ENCODE measurements at regions not wholly inside any gene's neighbourhood (a gene's known extent, or its start where the extent isn't known, plus 50 kb on each side); places are given as distances from the start of the nearest gene placed in this dataset.
A peak's percentile ranks its signal among the peaks of the same experiment; 100 is the strongest.
"Not testable (repeated sequence)": the region's sequence is repeated elsewhere in the genome, so short reads cannot be mapped to it uniquely, and the experiment has no call there.

DNA sequence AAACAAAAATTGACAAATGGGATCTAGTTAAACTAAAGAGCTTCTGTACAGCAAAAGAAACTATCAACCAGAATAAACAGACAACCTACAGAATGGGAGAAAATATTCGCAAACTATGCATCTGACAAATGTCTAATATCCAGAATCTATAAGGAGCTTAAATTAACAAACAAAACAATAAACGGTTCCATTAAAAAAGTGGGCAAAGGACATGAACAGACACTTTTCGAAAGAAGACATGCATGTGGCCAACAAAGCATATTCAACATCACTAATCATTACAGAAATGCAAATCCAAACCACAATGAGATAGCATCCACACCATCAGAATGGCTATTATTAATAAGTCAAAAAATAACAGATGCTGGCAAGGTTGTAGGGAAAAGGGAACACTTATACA lies 50.5 kb upstream of the MED13L start:
- CTCF ChIA-PET; H3K36me3 ChIP-seq (ENCODE audit: control insufficient read depth, insufficient read depth, low read length); H3K27me3 ChIP-seq (ENCODE audit: control insufficient read depth, insufficient read depth, low read length); H3K4me1 ChIP-seq (ENCODE audit: control insufficient read depth, insufficient read depth, low read length); POLR2A ChIA-PET; H3K9me3 ChIP-seq (ENCODE audit: control insufficient read depth, insufficient read depth, low read depth, low read length); H3K4me3 ChIP-seq (ENCODE audit: low read depth in 2 of 2, low read length in 2 of 2); DNase-seq (ENCODE audit: low read depth, low spot score); in situ Hi-C loops (cut with HindIII; ENCODE audit: low pct_unique_long_range_greater_than_20kb, low sequenced_read_pairs); intact Hi-C loops (cut with micrococcal nuclease; ENCODE audit: unreplicated experiment); ATAC-seq; H3K27ac ChIP-seq (ENCODE audit: low read length); BruUV-seq (replicated peaks): not testable (repeated sequence)

DNA sequence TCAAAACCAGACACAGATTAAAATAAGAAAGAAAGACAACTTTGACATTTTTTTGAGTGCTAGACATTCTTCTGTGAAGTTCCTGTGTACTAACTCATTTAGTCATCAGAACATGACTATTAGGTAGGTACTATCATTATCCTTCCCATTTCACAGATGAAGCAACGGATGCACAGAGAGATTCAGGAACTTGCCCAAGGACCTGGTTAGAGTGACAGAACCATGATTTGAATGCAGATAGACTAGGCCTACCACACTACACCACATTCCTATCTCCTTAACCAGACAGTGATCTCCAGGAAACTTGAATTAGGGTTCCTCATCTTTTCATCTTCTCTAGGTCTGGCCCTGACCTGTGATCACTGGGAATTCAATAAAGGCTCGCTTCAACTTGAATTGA lies 54.4 kb upstream of the MED13L start:
- no TSS peak for BruUV-seq (replicated peaks)
- Histone ChIP-seq H3K4me1 (ENCODE audit: control insufficient read depth, insufficient read depth, low read length) (no peaks in the 10 kb centered on the region), H3K27me3 (ENCODE audit: control insufficient read depth, insufficient read depth, low read length) (no peaks in the 10 kb centered on the region), H3K4me3 (ENCODE audit: low read depth in 2 of 2, low read length in 2 of 2) (no peak overlapping the region), H3K27ac (ENCODE audit: low read length) (no peak overlapping the region; the same call in 1 of the 2 replicates), H3K9me3 (ENCODE audit: control insufficient read depth, insufficient read depth, low read depth, low read length) (no peaks in the 10 kb centered on the region), H3K36me3 (ENCODE audit: control insufficient read depth, insufficient read depth, low read length) (no peaks in the 10 kb centered on the region)
- CTCF ChIA-PET: no interaction called here
- POLR2A ChIA-PET: no interaction called here
- intact Hi-C loops (cut with micrococcal nuclease; ENCODE audit: unreplicated experiment): no loop called here
- TF ChIP-seq, protein P1, sequence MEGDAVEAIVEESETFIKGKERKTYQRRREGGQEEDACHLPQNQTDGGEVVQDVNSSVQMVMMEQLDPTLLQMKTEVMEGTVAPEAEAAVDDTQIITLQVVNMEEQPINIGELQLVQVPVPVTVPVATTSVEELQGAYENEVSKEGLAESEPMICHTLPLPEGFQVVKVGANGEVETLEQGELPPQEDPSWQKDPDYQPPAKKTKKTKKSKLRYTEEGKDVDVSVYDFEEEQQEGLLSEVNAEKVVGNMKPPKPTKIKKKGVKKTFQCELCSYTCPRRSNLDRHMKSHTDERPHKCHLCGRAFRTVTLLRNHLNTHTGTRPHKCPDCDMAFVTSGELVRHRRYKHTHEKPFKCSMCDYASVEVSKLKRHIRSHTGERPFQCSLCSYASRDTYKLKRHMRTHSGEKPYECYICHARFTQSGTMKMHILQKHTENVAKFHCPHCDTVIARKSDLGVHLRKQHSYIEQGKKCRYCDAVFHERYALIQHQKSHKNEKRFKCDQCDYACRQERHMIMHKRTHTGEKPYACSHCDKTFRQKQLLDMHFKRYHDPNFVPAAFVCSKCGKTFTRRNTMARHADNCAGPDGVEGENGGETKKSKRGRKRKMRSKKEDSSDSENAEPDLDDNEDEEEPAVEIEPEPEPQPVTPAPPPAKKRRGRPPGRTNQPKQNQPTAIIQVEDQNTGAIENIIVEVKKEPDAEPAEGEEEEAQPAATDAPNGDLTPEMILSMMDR (IDR thresholded peaks at IDR 0.05): no peak
- in situ Hi-C loops (cut with HindIII; ENCODE audit: low pct_unique_long_range_greater_than_20kb, low sequenced_read_pairs): no loop called here
- DNase-seq (ENCODE audit: low read depth, low spot score) (no peak), ATAC-seq (no peak)

DNA sequence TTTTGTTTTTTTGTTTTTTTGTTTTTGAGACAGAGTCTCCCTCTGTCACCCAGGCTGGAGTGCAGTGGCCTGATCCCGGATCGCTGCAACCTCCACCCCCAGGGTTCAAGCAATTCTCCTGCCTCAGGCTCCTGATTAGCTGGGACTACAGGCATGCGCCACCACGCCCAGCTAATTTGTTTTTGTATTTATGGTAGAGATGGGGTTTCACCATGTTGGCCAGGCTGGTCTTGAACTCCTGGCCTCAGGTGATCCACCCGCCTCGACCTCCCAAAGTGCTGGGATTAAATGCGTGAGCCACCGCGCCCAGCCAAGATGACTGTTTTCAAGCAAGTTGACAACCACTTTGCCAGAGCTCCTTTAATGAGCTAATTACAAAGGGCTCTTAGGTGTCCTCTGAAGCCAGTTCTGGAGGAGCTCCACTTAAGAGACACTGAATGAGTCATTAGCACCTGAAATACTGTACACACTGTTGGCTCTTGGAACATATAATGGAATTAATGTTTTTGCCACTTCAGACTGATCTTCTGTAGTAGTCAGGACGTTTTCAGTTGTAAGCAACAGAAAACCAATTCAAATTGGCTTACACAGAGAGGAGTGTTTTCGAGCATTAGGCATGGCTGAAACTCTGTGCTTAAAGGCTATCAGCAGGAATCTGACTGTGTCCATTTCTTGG lies 55.4 kb upstream of the MED13L start:
- no peaks in the 10 kb centered on the region for H3K36me3 ChIP-seq (ENCODE audit: control insufficient read depth, insufficient read depth, low read length)
- in situ Hi-C loops (cut with HindIII; ENCODE audit: low pct_unique_long_range_greater_than_20kb, low sequenced_read_pairs) (no loop called here), intact Hi-C loops (cut with micrococcal nuclease; ENCODE audit: unreplicated experiment) (no loop called here)
- POLR2A ChIA-PET: no interaction called here
- H3K4me3 ChIP-seq (ENCODE audit: low read depth in 2 of 2, low read length in 2 of 2): no peak overlapping the region
- no peaks in the 10 kb centered on the region for H3K4me1 ChIP-seq (ENCODE audit: control insufficient read depth, insufficient read depth, low read length)
- ATAC-seq (no peak), DNase-seq (ENCODE audit: low read depth, low spot score) (no peak)
- H3K9me3 ChIP-seq (ENCODE audit: control insufficient read depth, insufficient read depth, low read depth, low read length): no peaks in the 10 kb centered on the region
- CTCF ChIA-PET: no interaction called here
- H3K27me3 ChIP-seq (ENCODE audit: control insufficient read depth, insufficient read depth, low read length): no peaks in the 10 kb centered on the region
- no peak for TF ChIP-seq TCF7L2 (IDR thresholded peaks at IDR 0.05; ENCODE audit: low read depth, low read length)
- no peak for TF ChIP-seq SIN3A (IDR thresholded peaks at IDR 0.05; ENCODE audit: borderline replicate concordance, insufficient read depth, low read depth, low read length)
- TF ChIP-seq, protein P1 (IDR thresholded peaks at IDR 0.05): no peak
- TF ChIP-seq, protein P2, sequence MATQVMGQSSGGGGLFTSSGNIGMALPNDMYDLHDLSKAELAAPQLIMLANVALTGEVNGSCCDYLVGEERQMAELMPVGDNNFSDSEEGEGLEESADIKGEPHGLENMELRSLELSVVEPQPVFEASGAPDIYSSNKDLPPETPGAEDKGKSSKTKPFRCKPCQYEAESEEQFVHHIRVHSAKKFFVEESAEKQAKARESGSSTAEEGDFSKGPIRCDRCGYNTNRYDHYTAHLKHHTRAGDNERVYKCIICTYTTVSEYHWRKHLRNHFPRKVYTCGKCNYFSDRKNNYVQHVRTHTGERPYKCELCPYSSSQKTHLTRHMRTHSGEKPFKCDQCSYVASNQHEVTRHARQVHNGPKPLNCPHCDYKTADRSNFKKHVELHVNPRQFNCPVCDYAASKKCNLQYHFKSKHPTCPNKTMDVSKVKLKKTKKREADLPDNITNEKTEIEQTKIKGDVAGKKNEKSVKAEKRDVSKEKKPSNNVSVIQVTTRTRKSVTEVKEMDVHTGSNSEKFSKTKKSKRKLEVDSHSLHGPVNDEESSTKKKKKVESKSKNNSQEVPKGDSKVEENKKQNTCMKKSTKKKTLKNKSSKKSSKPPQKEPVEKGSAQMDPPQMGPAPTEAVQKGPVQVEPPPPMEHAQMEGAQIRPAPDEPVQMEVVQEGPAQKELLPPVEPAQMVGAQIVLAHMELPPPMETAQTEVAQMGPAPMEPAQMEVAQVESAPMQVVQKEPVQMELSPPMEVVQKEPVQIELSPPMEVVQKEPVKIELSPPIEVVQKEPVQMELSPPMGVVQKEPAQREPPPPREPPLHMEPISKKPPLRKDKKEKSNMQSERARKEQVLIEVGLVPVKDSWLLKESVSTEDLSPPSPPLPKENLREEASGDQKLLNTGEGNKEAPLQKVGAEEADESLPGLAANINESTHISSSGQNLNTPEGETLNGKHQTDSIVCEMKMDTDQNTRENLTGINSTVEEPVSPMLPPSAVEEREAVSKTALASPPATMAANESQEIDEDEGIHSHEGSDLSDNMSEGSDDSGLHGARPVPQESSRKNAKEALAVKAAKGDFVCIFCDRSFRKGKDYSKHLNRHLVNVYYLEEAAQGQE (IDR thresholded peaks at IDR 0.05; ENCODE audit: insufficient read depth in 1 of 2, low read depth in 2 of 2, low read length in 1 of 2): no peak
- TF ChIP-seq POLR2AphosphoS5 (IDR thresholded peaks at IDR 0.05; ENCODE audit: low read depth, low read length): no peak
- BruUV-seq (replicated peaks): no TSS peak
- peak overlapping the region; percentile 44; the same call in 1 of the 2 replicates for H3K27ac ChIP-seq (ENCODE audit: low read length)

Measured in Panc1 (cell line).